HG02970 (cell line): ENCODE measurements at regions not wholly inside any gene's neighbourhood (a gene's known extent, or its start where the extent isn't known, plus 50 kb on each side); places are given as distances from the start of the nearest gene placed in this dataset.
"Not testable (repeated sequence)": the region's sequence is repeated elsewhere in the genome, so short reads cannot be mapped to it uniquely, and the experiment has no call there.

Experiments
- ATAC-seq: cut with Tn5 transposase; IDR thresholded peaks from one replicate; pipeline ENCODE4 v1.9.1; 2021; ENCODE audit warnings: mild to moderate bottlenecking, moderate library complexity, moderate number of reproducible peaks; ENCODE audit not compliant: unreplicated experiment, low FRiP score

DNA sequence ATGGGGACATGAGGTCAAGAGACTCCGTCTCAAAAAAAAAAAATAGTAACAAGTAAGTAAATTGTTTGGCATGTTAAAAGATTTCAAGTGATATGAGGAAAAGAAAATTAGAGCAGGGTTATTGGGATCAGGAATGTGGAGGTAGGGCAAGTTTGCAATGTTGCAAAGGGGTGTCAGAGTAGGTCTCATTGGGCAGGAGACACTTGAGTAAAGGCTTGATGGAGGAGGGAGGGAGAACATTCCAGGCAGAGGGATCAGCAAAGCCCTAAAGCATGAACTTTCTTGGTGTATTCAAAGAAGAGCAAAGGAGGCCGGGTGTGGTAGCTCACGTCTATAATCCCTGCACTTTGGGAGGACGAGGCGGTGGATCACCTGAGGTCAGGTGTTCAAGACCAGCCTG is 87.1 kb upstream of the HAND1 start:
- ATAC-seq, result no peak

DNA sequence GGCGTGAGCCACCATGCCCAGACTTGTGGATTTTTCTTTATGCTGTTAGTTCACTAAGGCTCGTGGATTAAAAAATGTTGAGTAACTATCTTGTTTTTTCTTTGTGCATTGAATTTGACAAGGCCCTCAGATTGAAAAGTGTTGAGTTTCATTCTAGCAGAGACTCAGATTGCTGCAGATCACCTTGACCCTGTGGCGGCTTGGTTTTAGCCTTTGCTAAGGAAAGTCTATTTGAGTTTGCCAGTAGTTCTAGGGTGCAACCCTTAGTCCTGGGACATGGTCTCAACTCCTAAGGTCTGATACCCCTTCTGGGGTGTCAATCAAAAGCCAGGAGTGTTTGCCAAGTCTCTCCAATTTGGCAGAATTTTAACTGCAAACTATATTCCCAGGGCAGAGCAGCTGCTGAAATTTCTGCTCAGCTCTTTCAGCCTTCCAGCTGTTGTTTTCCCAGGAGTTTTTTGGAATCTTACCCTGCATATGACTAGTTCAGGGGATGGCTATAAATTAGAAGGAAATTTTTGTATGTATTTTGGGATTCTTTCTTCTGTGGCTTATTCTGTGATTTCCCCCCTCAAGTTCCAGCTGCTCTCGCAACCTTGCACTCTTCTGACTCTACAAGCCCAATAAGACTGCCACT is 84.3 kb upstream of the HAND1 start:
- no peak for ATAC-seq

DNA sequence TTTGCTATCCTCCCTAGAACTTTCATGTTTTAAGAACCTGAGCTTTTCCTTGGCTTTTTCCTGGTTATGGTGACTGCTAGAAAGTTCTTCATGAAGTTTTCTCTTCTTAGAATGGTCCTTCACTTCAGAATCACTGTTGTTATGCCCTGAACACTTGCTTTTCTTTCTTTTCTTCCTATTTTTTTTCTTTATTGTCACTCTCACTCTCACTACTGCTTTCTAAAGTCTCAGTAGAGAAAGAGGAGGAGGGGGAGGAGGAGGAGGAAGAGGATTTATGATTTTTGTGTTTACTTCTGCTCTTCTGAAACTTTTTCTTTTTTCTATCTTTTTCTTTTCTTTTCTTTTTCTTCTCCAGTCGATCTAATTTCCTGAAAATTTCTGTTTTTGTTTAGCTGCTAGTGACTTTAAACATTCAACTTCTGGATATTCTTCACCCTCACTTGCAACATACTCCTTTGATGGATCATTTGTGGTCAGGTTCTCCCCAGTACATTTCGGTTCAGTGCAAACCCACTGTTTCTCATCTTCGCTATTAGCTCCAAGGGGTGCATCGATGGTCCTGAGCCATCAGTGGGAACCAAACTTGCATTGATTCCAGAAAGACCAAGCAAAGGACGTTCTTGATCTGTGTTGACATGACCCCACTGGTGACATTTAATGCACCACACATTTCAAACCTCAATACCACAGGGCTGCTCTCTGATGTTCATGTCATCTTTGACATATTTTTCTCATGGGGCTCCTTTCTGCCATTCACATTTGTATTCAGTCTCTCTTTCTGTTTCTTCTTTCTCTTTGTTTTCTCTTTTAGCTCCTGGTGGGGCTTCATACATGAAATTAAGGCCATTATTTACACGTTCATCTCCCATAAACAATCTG is 81.6 kb upstream of the HAND1 start:
- ATAC-seq, result no peak

DNA sequence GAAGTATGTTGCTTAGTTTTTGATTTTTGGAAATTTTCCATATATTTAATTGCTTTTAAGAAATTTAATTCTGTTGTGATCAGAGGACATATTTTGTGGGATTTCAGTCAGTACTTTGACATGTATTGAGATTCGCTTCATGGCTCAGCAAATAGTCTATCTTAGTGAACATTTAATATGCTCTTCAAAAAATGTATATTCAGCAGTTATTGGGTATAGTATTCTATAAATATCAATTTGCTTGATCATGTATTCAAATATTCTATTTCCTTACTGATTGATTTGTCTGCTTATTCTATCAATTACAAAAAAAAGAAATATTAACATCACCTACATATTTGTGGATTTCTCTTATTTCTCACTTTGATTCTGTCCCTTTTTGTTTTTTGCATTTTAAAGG is 79.5 kb upstream of the HAND1 start:
- ATAC-seq, result no peak

DNA sequence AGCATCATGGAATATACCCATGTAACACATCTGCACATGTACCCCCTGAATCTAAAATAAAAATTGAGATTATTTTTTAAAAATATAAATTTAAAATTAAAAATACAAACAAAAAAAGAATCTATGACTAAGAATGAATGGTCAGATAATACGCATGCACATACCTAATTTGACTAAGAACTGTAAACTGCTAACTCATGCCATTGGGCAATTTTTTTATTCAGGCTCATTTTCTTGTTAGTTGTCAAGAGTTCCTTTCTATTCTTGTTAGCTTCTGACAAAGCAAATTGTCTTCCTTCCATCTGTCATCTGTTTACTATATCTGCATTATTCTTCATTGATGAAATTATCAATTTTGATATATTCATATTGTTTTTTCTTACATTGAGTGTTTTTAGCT is 69.5 kb upstream of the HAND1 start:
- no peak for ATAC-seq

DNA sequence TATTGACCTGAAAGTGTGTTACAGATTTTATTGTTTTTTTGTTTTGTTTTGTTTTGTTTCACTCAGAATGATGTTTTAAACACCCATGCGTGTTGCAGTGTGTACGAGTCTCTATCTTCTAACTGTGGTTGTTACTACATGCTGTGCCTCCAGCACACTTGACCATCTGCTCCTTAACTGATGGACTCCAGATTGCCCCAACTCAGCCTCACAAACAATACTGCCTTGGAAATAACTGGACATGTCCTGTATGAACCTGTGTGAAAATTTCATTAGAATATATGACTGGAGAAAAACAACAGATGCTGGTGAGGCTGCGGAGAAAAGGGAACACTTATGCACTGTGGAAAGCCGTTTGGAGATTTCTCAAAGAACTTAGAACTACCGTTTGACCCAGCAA is 68.7 kb upstream of the HAND1 start:
- no peak for ATAC-seq

DNA sequence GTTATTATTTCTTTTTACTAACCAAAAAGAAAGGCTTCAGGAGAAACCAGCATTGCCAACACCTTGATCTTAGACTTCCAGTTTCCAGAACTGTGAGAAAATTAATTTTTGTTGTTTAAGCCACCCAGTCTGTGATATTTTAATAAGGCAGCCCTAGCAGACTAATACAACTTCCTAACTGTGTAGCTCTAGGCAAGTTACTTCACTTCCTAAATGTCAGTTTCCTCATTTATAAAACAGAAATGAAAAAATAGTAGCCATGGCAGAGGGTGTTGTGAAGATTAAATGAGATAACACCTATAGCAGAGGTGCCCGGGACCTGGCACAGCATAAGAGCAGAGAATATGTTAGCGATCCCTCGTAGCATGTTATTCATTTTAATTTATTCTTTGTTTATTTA is 66.6 kb upstream of the HAND1 start:
- no peak for ATAC-seq

DNA sequence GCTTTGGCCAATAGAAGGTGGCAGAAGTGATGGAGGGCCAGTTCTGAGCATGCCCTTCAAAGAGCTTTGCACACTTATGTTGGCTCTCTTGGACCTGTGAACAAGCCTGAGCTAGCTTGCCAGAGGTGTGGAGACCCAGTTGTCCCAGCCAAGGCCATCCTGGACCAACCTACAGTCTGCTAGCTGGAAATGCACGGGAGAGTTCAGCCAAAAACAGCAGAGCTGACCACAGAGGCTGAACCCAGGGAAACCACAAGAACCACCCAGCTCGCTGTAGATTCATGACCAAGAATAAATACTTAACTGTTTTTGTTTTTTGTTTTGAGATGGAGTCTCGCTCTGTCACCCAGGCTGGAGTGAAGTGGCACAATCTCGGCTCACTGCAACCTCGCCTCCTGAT is 65.4 kb upstream of the HAND1 start:
- no peak for ATAC-seq

DNA sequence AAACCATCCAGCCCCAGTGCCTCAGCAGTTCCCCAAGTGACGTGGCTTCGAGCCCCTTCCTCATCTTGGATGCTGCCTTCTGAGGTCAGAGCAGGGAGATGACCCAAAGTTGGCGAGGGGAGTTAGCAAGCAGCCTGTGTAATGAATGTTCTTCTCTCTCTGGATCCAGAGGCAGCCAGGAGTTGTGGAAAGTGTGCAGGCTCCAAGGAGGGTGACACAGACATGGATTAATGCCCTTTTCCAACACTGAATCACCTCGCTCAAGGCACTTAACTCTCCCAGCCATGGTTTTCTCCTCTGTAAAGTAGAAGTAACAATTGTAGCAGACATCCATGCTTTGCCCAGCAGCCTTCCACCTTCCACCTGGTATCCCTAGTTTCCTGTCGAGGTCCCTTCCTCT is 64.6 kb upstream of the HAND1 start:
- no peak for ATAC-seq

DNA sequence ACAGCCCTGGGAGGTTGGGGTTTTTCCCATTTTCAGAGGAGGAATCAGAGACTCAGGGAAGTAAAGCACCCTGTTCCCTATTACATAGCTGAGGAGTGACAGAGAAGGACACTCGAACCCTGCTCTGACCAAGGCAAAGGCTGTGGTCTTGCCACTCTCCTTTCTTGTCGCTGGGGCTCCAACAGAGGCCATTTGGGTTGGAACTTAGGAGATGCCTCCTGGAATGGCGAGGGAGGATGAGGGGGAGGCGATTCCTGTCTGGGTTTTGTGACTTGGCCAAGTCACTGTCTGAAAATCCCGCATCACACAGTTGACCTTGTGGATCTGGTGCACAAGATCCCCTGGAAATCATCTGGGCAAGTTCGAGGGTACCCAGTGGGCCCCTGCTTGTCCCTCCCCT is 64.0 kb upstream of the HAND1 start:
- no peak for ATAC-seq

DNA sequence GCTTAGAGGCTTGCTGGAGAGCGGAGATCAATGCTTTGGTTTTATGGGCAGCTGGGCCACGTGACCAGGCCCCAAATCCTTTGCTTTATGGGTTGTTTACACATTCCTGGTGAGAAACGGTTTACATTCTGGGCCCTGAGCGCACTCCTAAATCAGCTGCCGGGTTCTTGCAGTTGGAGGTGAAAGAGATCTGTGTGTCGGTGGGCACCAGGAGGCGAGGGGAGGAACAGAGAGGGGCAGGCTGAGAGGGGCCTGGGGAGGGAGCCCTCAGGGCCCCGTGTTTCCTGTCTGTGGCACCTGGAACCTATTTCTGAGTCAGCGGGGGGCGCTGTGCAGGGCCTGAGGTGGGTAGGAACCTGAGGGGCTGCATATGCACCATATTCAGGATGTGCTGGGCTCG is 63.5 kb upstream of the HAND1 start:
- no peak for ATAC-seq

DNA sequence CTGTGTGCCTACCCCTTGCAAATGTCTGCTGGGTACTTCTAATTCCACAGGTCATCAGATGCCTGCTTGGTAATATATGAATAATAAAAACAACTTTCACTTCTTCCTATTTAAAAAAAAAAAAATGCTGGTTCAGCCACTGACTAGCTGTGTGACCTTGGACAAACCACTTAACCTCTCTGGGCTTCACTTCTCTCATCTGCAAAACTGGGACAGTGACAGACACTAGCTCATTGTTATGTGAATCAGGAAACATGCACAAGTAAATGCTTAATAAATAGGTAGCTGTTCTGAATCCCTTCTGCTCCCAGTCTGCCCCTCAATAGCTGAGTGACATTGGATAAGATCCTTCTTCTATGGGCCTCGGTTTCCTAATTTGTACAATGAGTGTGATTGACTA is 62.6 kb upstream of the HAND1 start:
- ATAC-seq, result no peak

DNA sequence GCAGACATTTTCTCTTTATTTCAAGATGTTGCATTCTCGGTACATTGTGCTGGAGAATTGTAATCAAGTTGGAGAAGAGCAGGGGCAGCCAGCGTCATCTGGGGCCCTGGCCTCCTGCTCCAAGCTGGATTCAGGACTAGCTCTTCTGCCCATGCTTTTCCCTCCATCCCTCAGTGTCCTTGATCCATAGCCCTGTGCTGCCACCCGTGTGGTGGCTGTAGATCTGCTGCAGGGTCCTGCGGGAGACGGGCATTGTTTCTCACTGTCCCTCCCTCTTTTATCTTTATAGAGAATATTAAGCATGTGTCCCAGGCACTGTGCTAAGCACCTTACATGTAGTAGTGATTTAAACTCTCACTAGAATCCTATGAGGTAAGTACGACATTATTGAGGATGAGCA is 60.5 kb upstream of the HAND1 start:
- no peak for ATAC-seq

DNA sequence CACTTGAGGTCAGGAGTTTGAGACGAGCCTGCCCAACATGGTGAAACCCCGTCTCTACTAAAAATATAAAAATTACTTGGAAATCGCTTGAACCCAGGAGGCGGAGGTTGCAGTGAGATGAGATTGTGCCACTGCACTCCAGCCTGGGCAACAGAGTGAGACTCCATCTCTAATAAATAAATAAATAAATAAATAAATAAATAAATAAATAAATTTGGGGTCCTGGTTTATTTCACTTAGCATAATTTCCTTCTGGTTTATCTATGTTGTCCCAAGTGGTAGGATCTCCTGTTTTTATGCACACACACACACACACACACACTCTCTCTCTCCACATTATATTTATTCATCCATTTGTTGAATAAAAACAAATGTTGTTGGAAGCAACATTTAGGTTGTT is 58.4 kb upstream of the HAND1 start:
- ATAC-seq, result not testable (repeated sequence)

DNA sequence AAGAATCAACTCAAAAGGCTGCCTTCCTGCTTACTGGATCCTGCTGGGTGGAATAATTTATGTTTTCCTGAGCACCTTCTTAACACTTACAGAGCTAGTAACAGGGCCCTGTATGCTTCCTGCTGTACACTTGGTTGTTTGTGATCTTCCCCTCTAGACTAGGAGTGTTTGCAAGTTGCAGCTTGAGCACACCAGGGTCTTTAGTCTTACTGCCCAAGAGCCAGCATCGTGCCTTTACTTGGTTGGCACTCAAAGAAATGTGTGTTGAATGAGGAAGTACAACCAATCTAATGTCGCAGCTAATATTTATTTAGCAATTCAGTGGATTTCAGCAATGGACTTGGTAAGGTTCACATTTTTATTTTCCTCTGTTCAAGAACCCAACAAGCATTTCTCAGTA is 57.5 kb upstream of the HAND1 start:
- no peak for ATAC-seq

DNA sequence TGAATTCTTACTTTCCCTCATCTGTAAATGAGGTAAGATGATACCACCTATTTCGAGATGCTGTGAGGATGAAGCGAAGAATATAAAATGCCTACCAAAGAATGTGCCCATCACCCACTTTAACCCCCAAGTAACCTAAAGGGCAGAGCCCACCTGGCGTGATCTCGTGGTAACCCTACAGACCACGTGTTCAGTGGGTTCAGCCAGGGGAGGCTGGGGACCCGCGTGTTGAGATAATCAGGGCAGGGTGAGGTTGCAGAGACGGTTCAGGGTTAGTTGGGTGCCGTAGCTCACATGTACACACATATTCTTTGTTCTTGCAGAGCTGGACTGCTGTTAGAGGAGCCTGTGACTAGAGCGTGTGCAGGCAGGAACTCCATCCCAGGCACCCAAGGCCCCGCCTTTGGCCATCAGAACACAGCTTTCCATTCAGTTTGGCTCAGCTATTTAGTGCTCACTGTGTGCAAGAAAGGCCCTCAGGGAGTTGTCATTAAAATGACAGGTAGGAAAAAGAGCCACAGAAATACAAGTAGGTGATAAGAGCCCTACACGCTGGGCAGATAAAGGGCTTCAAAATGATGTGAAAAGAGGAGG is 56.5 kb upstream of the HAND1 start:
- no peak for ATAC-seq

DNA sequence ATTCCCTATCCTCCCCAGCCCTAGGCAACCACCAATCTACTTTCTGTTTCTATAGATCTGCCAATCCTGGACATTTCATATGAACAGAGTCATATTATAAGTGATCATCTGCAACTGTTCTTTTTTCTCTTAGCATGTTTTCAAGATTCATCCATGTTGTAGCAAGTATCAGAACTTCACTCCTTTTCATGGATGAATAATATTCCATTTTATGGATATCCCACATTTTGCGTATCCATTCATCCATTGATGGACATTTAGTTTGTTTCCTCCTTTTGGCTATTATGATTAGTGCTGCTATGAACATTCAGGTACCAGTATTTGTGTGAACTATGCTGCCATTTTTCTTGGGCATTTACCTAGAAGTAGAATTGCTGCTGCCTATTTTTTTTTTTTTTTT is 51.3 kb upstream of the HAND1 start:
- no peak for ATAC-seq

DNA sequence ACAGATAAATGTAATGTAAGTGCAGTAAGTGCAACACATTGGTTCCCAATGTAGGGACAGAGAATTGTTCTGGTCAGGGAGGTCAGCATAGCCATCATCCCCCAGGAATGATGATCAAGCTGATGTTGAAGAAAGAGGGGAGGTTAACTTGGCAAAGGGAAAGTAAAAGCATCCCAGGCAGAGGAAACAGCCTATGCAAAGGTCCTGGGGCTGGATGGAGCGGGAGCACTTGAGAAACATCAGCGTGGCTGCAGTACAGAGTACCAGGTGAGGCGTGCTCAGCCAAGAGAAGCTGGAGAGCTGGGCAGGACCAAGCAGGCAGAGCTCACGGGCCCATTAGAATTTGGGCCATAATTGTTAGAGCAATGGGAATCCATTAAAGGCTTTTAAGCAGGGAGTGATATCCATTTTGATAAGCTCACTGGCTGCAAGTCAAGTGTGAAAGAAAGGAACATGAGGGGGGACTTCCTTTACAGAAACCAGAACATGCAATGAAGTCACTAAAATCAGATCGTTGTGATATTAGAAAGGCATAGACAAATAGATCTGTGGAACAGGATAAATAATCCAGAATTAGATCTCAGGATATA is 50.1 kb upstream of the HAND1 start:
- ATAC-seq, result no peak
